Fibroblast of skin of scalp (primary cell): ENCODE measurements at regions not wholly inside any gene's neighbourhood (a gene's known extent, or its start where the extent isn't known, plus 50 kb on each side); places are given as distances from the start of the nearest gene placed in this dataset.
A peak's percentile ranks its signal among the peaks of the same experiment; 100 is the strongest.
"Not testable (repeated sequence)": the region's sequence is repeated elsewhere in the genome, so short reads cannot be mapped to it uniquely, and the experiment has no call there.

ENCODE experiments used
- DNase-seq: peaks from one replicate; pipeline ENCODE4 v3.0.0-alpha.2; 2013

- DNase-seq: no peak
These were observed 87.7 kb downstream of the IYD start for GRCh38 chr6:150456466-150456865.

DNA sequence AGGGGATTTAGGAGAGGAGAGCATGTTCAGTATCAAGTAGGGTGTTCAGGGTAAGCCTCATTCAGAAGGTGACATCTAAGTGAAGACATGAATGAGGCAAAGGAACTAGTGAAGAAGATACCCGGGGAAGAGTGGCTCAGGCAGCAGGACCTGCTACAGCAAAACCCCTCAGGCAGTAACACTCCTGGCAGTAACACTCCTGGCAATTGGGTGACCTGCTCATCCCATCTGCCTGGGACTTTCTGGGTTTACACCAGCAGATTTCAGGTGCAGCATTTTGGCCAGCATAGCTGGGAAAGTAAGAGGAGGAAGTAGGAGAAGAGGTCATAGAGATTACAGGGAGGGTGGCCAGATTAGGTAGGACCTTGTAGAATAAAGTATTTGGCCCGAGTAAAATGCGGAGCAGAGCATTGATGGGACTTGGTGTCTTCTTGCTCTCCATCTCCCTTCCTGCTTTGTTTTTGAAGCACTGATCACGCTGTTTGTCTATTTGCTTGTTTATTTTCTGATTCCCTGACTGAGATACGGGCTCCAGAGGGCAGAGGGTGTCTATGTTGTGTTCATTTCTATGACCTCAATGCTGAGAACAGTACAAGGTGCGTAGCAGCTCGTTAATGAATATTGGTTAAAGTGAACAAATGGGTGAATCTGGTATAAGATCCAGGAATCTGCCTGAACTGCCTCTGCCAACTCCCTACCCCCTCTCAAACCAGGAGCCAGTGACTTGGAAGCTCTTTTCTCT lies 88.3 kb downstream of the IYD start:
- no peak for DNase-seq

- DNase-seq: no peak
These were observed 89.8 kb downstream of the IYD start for GRCh38 chr6:150458579-150458978.

DNA sequence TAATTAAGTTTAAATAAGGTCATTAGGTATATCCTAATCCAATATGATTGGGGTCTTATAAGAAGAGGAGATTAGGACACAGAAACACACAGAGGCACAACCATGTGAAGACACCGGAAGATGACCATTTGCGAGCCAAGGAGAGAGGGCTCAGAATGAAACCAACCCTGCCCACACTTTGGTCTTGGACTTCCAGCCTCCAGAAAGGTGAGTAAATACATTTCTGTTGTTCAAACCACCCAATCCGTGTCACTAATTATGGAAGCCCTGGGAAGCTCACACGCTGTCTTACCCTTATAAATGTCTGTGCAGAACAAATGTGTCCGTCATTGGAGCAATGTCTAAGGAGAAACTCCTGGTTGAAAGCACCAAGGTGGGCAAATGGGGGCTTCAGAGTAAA lies 95.0 kb downstream of the IYD start:
- DNase-seq: no peak

DNA sequence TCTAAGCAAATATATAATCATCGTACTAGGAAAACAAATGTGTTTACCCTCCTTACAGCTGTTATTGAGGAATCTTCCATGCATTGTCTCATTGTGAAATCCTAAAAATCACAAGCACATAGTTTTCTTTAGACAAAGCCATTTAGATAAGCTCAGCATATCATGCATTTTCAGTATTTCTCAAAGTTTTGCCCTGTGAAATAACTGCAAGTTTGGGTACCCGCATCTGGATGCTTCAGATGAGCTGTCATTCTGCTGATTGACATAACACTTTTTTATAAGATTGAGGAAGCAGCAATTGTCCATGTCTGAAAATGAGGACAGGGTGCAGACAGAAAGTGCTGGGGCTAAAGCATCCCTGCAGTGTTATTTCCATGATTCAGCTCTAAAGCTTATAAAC lies 96.2 kb downstream of the IYD start:
- no peak for DNase-seq

- DNase-seq: no peak
These were observed 96.8 kb downstream of the IYD start for GRCh38 chr6:150465610-150466009.

DNA sequence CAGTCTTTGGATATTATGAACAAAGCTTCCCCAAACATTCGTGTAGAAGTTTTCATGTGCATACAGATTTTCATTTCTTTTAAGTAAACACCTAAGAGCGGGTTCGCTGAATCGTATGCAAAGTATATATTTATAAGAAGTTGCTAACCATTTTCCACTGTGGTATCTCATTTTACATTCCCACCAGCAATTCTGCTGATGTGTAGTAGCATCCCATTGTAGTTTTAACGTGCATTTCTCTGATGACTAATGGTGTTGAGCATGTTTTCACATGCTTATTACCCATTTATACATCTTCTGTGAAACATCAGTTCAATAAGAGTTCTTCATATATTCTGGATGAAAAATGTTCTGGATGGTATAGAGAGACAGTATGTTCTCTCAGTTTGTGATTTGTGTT lies 97.4 kb downstream of the IYD start:
- peak; percentile 3 for DNase-seq

DNA sequence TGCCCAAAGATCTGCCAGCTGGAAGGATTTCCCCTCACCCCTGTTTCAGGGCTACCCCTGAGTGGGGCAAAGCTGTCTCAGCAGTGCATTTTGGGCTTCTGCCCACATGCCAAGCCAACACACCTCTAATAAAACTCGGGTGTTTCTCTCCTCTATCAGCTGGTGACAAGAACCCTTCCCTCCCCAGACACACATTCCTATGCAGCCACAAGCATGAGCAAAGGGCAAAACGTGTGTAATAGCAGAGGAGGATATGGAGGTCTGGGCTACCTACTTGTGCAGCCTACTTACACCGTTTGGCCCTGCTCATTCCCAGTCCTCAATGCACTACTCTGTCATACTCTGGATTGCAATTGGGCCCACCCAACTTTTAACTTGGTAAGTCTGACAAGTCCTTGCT lies 101.3 kb downstream of the IYD start:
- no peak for DNase-seq

DNA sequence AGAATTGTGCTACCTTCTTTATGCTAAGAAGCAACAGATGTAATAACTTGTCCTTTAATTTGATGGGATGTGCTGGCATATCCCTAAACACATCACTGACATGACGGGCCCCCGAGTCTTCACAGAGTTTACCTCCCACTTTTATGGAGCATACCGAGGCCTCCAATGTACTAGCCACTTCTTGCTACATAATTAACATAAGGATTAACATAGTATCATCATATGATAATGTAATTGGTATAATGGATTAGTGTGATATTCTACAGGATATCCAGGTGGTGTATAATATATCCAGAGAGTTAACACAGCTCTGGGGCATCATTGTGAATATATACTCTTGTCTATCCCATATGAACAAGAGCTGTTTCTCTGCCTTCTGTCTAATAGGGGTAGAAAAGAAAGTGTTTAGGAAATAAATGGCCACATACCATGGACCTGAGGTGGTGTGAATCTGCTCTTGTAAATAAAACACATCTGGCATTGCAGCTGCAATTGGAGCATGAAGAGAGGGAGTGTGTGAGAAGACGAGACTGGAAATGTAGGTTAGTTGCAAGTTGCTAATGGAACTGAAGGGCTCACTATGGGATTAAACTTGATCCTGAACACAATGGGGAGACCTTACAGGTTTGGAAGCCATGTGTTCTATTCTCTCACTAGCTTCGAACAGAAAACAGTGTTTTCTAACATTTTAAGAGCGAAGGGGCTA lies 102.3 kb downstream of the IYD start:
- DNase-seq: no peak

GRCh38 chr6:150478656-150479545 lies 110.1 kb downstream of the IYD start:
- DNase-seq: no peak

DNA sequence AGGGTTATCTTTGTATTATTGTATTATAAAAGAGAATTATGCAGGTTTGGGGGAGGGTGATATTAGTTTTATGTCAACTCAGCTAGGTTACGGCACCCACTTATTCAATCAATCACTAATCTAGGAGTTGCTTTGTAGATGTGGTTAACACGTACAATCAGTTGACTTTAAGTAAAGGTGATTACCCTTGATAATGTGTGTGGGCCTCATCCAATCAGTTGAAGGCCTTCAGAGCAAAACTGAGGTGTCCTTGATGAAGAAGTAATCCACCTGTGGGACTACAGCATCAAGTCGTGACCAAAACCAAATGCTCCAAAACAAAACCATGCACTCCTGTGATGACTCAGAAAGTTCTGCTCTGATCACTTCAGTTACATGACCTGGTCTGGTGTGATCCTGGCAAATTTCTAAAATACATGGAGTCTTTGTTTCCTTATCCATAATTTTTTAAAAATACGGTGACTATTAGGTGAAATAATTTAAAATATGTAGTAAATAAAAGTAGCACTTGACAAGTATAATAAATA lies 114.1 kb downstream of the IYD start:
- DNase-seq: no peak

DNA sequence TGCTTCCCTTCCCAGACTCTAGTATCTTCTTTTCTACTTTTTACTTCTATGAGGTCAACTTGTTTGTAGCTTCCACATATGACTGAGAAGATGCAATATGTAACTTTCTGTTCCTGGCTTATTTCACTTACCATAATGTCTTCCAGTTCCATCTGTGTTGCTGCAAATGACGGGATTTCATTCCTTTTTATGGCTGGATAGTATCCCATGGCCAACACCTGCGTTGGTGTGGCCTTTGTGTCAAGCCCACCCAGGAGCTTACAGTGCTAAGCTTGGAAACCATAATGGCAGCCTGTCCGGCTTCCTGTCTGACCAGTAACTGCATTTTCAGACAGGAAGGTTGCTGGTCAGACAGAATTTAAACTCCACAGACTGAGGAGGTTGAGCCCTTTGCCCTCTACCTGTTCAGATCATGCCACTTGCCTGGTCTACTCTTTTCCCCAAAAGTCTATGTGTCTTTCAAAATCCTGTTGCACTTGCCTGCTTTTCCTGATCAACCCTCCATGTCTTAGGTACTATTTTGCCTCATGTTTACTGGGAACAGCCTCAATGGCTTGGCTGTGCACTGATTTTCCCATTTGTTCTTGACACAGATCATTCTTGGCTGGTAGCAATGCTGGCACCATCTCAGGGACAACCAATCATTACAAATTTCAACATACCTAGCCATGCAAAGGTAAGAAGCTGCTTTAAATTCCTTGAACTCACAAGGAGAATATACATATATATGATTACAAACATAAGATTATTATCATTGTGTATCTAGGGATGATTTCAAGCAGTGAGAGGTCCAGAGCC lies 114.3 kb upstream of the PLEKHG1 start:
- DNase-seq: no peak

- peak; percentile 59 for DNase-seq
These were observed 113.6 kb upstream of the PLEKHG1 start for GRCh38 chr6:150486048-150486447.

DNA sequence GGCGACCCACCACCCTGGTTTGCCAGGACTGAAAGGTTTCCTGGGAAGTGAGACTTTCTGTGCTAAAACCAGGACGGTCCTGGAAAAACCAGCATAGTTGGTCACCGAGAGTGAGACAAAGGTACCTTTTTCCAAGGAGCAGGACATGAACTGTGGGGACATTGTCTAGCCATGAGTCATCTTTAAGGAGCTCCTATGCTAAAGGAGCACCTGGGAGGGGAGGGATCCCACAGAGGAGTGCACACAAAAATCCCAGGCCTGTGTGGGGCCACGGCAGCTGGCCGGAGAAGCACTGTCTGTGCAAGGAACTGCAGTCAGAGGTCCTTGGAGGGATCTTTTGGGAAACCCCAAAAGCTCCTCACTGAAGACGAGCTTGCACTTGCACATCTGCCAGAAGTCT lies 109.1 kb upstream of the PLEKHG1 start:
- DNase-seq: no peak

- DNase-seq: peak; percentile 9
These were observed 108.4 kb upstream of the PLEKHG1 start for GRCh38 chr6:150491131-150491810.

GRCh38 chr6:150491811-150492172 lies 107.9 kb upstream of the PLEKHG1 start:
- DNase-seq: no peak

DNA sequence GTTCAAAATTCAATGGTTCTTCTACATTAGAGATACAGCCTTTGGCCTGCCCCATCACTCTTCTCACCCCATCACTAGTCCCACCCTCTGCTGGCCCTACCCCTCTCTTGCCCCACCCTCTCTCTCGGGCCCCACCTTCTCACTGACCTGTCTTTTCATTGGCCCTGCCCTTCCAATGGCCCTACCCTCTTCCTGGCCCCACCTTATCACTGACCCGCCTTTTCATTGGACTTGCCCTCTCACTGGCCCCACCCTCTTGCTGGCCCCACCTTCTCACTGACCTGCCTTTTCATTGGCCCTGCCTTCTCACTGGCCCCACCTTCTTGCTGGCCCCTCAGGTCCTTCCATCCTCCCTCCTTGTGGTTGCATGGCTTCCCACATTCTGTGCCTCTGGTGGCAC lies 107.2 kb upstream of the PLEKHG1 start:
- no peak for DNase-seq

GRCh38 chr6:150492941-150493340 lies 106.7 kb upstream of the PLEKHG1 start:
- no peak for DNase-seq

DNA sequence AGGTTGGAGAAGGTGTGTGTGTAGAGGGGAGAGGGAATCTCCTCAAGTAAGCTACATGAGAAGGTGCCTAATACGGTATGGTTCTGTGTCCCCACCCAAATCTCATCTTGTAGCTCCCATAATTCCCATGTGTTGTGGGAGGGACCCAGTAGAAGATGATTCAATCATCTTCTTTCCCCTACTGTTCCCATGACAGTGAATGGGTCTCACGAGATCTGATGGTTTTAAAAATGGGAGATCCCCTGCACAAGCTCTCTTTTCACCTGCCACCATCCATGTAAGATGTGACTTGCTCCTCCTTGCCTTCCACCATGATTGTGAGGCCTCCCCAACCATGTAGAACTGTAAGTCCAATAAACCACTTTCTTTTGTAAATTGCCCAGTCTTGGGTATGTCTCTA lies 106.1 kb upstream of the PLEKHG1 start:
- not testable (repeated sequence) for DNase-seq

- DNase-seq: no peak
These were observed 105.4 kb upstream of the PLEKHG1 start for GRCh38 chr6:150494241-150494640.

GRCh38 chr6:150495126-150495525 lies 104.6 kb upstream of the PLEKHG1 start:
- no peak for DNase-seq

DNA sequence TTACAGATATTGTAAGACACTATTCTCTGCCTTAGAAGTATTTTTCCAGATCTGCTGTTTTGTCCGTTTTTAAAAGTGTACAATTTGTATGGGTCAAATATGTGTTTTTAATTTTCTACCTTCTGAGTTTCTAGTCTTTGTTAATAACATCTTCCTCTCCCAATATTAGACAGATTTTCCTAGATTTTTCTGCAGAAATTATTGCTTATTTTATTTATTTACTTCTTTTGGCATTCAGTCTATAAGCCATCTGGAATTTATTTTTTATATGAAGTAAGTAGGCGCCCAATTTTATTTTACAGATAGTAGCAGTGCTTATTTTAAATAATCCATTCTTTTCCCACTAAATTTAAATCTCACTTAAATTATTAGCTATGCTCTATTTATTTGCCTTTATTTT lies 103.1 kb upstream of the PLEKHG1 start:
- DNase-seq: no peak
